NCI-H2227 (cell line): ENCODE measurements at regions not wholly inside any gene's neighbourhood (a gene's known extent, or its start where the extent isn't known, plus 50 kb on each side); places are given as distances from the start of the nearest gene placed in this dataset.
"Not testable (repeated sequence)": the region's sequence is repeated elsewhere in the genome, so short reads cannot be mapped to it uniquely, and the experiment has no call there.

Experiments
- DNase-seq: peaks from one replicate; lab custom pipeline; 2025; ENCODE audit not compliant: unreplicated experiment; lab: John Stamatoyannopoulos, UW

- DNase-seq: no peak
Measured at GRCh38 chr1:235059221-235059620, 69.4 kb downstream of the TOMM20 start.

GRCh38 chr1:235058695-235059094, 69.9 kb downstream of the TOMM20 start:
- no peak for DNase-seq

GRCh38 chr1:235057385-235058306, 71.0 kb downstream of the TOMM20 start:
- no peak for DNase-seq

- no peak for DNase-seq
Measured at GRCh38 chr1:235056937-235057336, 71.7 kb downstream of the TOMM20 start.

GRCh38 chr1:235054936-235055335, 73.7 kb downstream of the TOMM20 start:
- DNase-seq: no peak

GRCh38 chr1:235054466-235054865, 74.2 kb downstream of the TOMM20 start:
- DNase-seq: no peak

GRCh38 chr1:235052067-235053008, 76.3 kb downstream of the TOMM20 start:
- DNase-seq: no peak

GRCh38 chr1:235051521-235051920, 77.1 kb downstream of the TOMM20 start:
- no peak for DNase-seq

- no peak for DNase-seq
Measured at GRCh38 chr1:235050911-235051360, 77.7 kb downstream of the TOMM20 start.

- DNase-seq: not testable (repeated sequence)
Measured at GRCh38 chr1:235049716-235050378, 78.8 kb downstream of the TOMM20 start.

- DNase-seq: no peak
Measured at GRCh38 chr1:235049217-235049616, 79.4 kb downstream of the TOMM20 start.

- DNase-seq: no peak
Measured at GRCh38 chr1:235047331-235047871, 81.2 kb downstream of the TOMM20 start.

GRCh38 chr1:235045921-235046601, 82.6 kb downstream of the TOMM20 start:
- DNase-seq: no peak

GRCh38 chr1:235045034-235045690, 83.5 kb downstream of the TOMM20 start:
- no peak for DNase-seq

- no peak for DNase-seq
Measured at GRCh38 chr1:235043234-235043633, 85.4 kb downstream of the TOMM20 start.

GRCh38 chr1:235038701-235039100, 89.9 kb downstream of the TOMM20 start:
- DNase-seq: no peak

- no peak for DNase-seq
Measured at GRCh38 chr1:235035928-235036327, 92.7 kb downstream of the TOMM20 start.

- no peak for DNase-seq
Measured at GRCh38 chr1:235030919-235031596, 97.6 kb downstream of the TOMM20 start.

GRCh38 chr1:235027862-235028250, 100.8 kb downstream of the TOMM20 start:
- no peak for DNase-seq
